SK-N-SH (cell line): ENCODE measurements at regions not wholly inside any gene's neighbourhood (a gene's known extent, or its start where the extent isn't known, plus 50 kb on each side); places are given as distances from the start of the nearest gene placed in this dataset.
A peak's percentile ranks its signal among the peaks of the same experiment; 100 is the strongest.

Experiments
- CTCF ChIA-PET: fragments of 300-600, 350-600 bp; formaldehyde crosslinking; extraction: SDS; loops from one replicate; lab custom pipeline; 2021; lab: Yijun Ruan, JAX
- POLR2A ChIA-PET: fragments of 350-600 bp; sonication (Branson Sonifier 250); formaldehyde crosslinking; extraction: SDS; loops from one replicate; lab custom pipeline; 2020; ENCODE audit warnings: antibody characterized with exemption, inconsistent platforms; lab: Yijun Ruan, JAX
- DNase-seq: peaks from one replicate; pipeline ENCODE4 v3.0.0; 2012
- H2AFZ ChIP-seq: fragments of 200-600 bp; sonication (generic); 2 replicates; pipeline ENCODE4 v1.8.1; 2016; ENCODE audit warnings: antibody characterized with exemption, mild to moderate bottlenecking, low read depth
- H3F3A ChIP-seq: fragments of 200-600 bp; sonication (generic); replicated peaks from 2 replicates; pipeline ENCODE3; 2016; ENCODE audit warnings: antibody characterized with exemption, mild to moderate bottlenecking; ENCODE audit not compliant: insufficient read depth
- H3K27ac ChIP-seq, 2 experiments: fragments of 200-500 bp in 1 of 2; fragments of 200-600 bp in 1 of 2; sonication (Bioruptor generic) in 1 of 2; sonication (generic), shearing (Covaris generic) in 1 of 2; 2 replicates each; pipeline versions ENCODE4 v1.5.1 to v1.6.1; 2014 to 2016; ENCODE audit warnings: low read depth in 2 of 2, inconsistent platforms in 1 of 2, low read length in 1 of 2, mild to moderate bottlenecking in 1 of 2, mixed read lengths in 1 of 2
- H3K27me3 ChIP-seq: fragments of 200-600 bp; sonication (generic), shearing (Covaris generic); 2 replicates; pipeline ENCODE4 v1.6.1; 2016; ENCODE audit warnings: mixed run types; ENCODE audit not compliant: insufficient read depth
- H3K36me3 ChIP-seq, 2 experiments: fragments of 200-500 bp in 1 of 2; fragments of 200-600 bp in 1 of 2; sonication (Bioruptor generic) in 1 of 2; sonication (generic) in 1 of 2; replicated peaks in 1 of 2; 2 replicates each; pipeline versions ENCODE3 to v1.5.1; 2014 to 2016; ENCODE audit warnings: low read length in 1 of 2, mild to moderate bottlenecking in 1 of 2; ENCODE audit not compliant: insufficient read depth in 2 of 2, control insufficient read depth in 1 of 2
- H3K4me1 ChIP-seq, 2 experiments: fragments of 200-500 bp in 1 of 2; fragments of 200-600 bp in 1 of 2; sonication (Bioruptor generic) in 1 of 2; sonication (generic), shearing (Covaris generic) in 1 of 2; 2 replicates each; pipeline versions ENCODE4 v1.5.1 to v1.6.1; 2014 to 2016; ENCODE audit warnings: low read depth in 1 of 2, low read length in 1 of 2, mixed run types in 1 of 2; ENCODE audit not compliant: insufficient read depth in 2 of 2, control insufficient read depth in 1 of 2
- H3K4me2 ChIP-seq: fragments of 200-600 bp; sonication (generic), shearing (Covaris generic); 2 replicates; pipeline ENCODE4 v1.6.1; 2017; ENCODE audit warnings: mixed run types
- H3K4me3 ChIP-seq, 2 experiments: fragments of 200-500 bp in 1 of 2; fragments of 200-600 bp in 1 of 2; sonication (Bioruptor generic) in 1 of 2; sonication (generic), shearing (Covaris generic) in 1 of 2; 2 replicates each; pipeline versions ENCODE4 v1.5.1 to v1.8.1; 2014 to 2016; ENCODE audit warnings: low read depth in 2 of 2, inconsistent platforms in 1 of 2, low read length in 1 of 2, mild to moderate bottlenecking in 1 of 2, mixed read lengths in 1 of 2, moderate library complexity in 1 of 2
- H3K79me2 ChIP-seq: fragments of 200-600 bp; sonication (generic); 2 replicates; pipeline ENCODE4 v1.8.1; 2017; ENCODE audit warnings: mild to moderate bottlenecking; ENCODE audit not compliant: insufficient read depth
- H3K9ac ChIP-seq: fragments of 200-600 bp; sonication (generic); 2 replicates; pipeline ENCODE4 v1.6.1; 2017; ENCODE audit warnings: mixed run types
- H3K9me2 ChIP-seq: fragments of 200-600 bp; sonication (generic); 2 replicates; pipeline ENCODE4 v1.6.1; 2017; ENCODE audit warnings: mixed run types
- H3K9me3 ChIP-seq: fragments of 200-600 bp; sonication (generic); 2 replicates; pipeline ENCODE4 v1.6.1; 2017; ENCODE audit warnings: mixed run types, mild to moderate bottlenecking, moderate library complexity
- H4K20me1 ChIP-seq: fragments of 200-600 bp; sonication (generic); 2 replicates; pipeline ENCODE4 v1.6.1; 2017; ENCODE audit warnings: mild to moderate bottlenecking, mixed run types; ENCODE audit not compliant: insufficient read depth
- EP300 ChIP-seq, 2 experiments: IDR thresholded peaks; 2 replicates each; pipeline versions ENCODE4 v1.4.0 to v1.6.1; 2012; ENCODE audit warnings: borderline replicate concordance in 1 of 2, low read depth in 1 of 2, low read length in 1 of 2
- FOXM1 ChIP-seq: IDR thresholded peaks from 2 replicates; pipeline ENCODE4 v1.4.0; 2012; ENCODE audit warnings: low read depth, mild to moderate bottlenecking
- GATA2 ChIP-seq: sonication (generic); formaldehyde crosslinking; IDR thresholded peaks from 2 replicates; pipeline ENCODE4 v1.5.0; 2020; ENCODE audit warnings: mild to moderate bottlenecking, missing genetic modification reagents
- JUND ChIP-seq: IDR thresholded peaks from 2 replicates; pipeline ENCODE4 v1.4.0; 2012
- NRF1 ChIP-seq: IDR thresholded peaks from 2 replicates; pipeline ENCODE4 v1.6.1; 2012; ENCODE audit warnings: low read depth, mild to moderate bottlenecking, low read length
- POLR2AphosphoS5 ChIP-seq: IDR thresholded peaks from 2 replicates; pipeline ENCODE4 v1.6.1; 2012; ENCODE audit warnings: low read depth, low read length
- RAD21 ChIP-seq: IDR thresholded peaks from 2 replicates; pipeline ENCODE4 v1.6.1; 2012; ENCODE audit warnings: mild to moderate bottlenecking, low read length
- RCOR1 ChIP-seq: fragments of 150-350 bp; IDR thresholded peaks from 2 replicates; pipeline ENCODE4 v1.6.1; 2017; ENCODE audit warnings: antibody characterized with exemption, low read length
- RFX5 ChIP-seq: IDR thresholded peaks from 2 replicates; pipeline ENCODE4 v1.6.1; 2012; ENCODE audit warnings: mild to moderate bottlenecking, improper control_type of control experiment, low read length
- TCF12 ChIP-seq: IDR thresholded peaks from 2 replicates; pipeline ENCODE4 v1.4.0; 2012
- YY1 ChIP-seq: IDR thresholded peaks from 2 replicates; pipeline ENCODE4 v1.4.0; 2012; ENCODE audit warnings: low read depth, mild to moderate bottlenecking
- WGBS: methylation state at CpG from one replicate; pipeline ENCODE4 v1.1.6; 2017; ENCODE audit warnings: low lambda C conversion rate; 5-methylcytosine and 5-hydroxymethylcytosine counted together
- TF ChIP-seq, protein P1 (sequence below): fragments of 150-350 bp; IDR thresholded peaks from 2 replicates; pipeline ENCODE4 v1.6.1; 2016; ENCODE audit warnings: mild to moderate bottlenecking, low read depth, low read length
- TF ChIP-seq, protein P2 (sequence below): fragments of 200-600 bp; sonication (generic); IDR thresholded peaks from 2 replicates; pipeline ENCODE4 v1.6.1; 2017; ENCODE audit warnings: antibody characterized with exemption, mild to moderate bottlenecking, moderate library complexity
- TF ChIP-seq, protein P3 (sequence below): IDR thresholded peaks from 2 replicates; pipeline ENCODE4 v1.4.0; 2012; ENCODE audit warnings: low read depth
- TF ChIP-seq, protein P4 (sequence below): IDR thresholded peaks from 2 replicates; pipeline ENCODE4 v1.6.1; 2012; ENCODE audit warnings: mild to moderate bottlenecking, low read depth, low read length, moderate library complexity

DNA sequence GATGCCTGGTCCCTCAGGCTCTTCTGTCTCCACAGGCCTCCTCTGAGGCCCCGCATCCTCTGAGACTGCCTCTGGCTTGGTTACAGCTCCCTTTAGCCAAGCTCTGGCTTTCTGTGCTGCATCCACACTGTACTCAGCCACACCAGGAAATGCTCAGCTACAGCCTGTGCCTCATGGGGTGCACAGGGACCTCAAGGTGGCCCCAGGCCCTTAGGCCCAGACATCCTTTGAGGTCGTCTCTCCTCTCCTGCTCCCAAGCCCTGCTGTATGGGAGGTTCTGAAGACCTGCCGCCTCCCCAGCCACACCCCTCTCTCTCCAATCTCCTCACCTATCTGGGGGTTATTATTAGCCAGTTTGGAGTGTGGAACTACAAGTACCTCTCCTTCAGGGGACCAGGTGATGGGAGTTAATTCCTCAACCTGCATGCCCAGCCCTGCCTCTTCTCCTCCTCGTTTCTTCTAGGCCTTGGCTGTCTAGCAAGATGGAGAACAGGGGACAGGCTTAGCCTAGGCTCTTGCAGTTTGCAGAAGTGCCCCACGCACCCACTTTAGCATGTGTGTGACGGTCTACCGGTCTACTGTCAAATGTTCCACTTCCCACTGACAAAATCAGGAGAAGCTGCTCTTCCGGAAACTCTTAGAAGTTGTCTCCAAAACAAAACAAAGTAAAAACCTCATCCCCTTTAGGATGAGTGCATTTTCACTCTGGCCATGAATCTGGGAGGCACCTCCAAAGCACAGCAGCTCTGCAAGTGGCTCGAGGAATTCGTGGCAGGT is 64.0 kb upstream of the WAC start:
- peaks cover 0 to 19% of the 10 kb centered on the region in 2 experiments; a peak in 2 of 4 replicates for H3K4me1 ChIP-seq
- H2AFZ ChIP-seq = no peak overlapping the region
- H3K9me3 ChIP-seq = no peaks in the 10 kb centered on the region
- no peaks in the 10 kb centered on the region for H3K79me2 ChIP-seq
- no peaks in the 10 kb centered on the region for H3K27me3 ChIP-seq
- no peaks in the 10 kb centered on the region for H3K36me3 ChIP-seq
- 70% methylated on average over 10 of the region's 10 CpGs for WGBS
- TF ChIP-seq FOXM1 (no peak), NRF1 (no peak), POLR2AphosphoS5 (no peak)
- TF ChIP-seq, protein P1, sequence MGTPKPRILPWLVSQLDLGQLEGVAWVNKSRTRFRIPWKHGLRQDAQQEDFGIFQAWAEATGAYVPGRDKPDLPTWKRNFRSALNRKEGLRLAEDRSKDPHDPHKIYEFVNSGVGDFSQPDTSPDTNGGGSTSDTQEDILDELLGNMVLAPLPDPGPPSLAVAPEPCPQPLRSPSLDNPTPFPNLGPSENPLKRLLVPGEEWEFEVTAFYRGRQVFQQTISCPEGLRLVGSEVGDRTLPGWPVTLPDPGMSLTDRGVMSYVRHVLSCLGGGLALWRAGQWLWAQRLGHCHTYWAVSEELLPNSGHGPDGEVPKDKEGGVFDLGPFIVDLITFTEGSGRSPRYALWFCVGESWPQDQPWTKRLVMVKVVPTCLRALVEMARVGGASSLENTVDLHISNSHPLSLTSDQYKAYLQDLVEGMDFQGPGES = no peak
- TF ChIP-seq, all 33 proteins: peak for 0
- Histone ChIP-seq H3K27ac (peak overlapping the region in 1 of 2 experiments; percentile 20; a peak in 1 of 4 replicates), H3K9ac (no peak overlapping the region), H4K20me1 (no peaks in the 10 kb centered on the region), H3K4me3 (no peak overlapping the region), H3K9me2 (no peaks in the 10 kb centered on the region), H3F3A (no peaks in the 10 kb centered on the region), H3K4me2 (no peak overlapping the region)
- ChIA-PET CTCF (interaction anchor here (0.6 to 0.9 kb wide), 3 partner anchors 29 to 1246 kb away, joined by 3 read pairs; no protein-coding TSS in a partner anchor), POLR2A (no interaction called here)
- DNase-seq = no peak

DNA sequence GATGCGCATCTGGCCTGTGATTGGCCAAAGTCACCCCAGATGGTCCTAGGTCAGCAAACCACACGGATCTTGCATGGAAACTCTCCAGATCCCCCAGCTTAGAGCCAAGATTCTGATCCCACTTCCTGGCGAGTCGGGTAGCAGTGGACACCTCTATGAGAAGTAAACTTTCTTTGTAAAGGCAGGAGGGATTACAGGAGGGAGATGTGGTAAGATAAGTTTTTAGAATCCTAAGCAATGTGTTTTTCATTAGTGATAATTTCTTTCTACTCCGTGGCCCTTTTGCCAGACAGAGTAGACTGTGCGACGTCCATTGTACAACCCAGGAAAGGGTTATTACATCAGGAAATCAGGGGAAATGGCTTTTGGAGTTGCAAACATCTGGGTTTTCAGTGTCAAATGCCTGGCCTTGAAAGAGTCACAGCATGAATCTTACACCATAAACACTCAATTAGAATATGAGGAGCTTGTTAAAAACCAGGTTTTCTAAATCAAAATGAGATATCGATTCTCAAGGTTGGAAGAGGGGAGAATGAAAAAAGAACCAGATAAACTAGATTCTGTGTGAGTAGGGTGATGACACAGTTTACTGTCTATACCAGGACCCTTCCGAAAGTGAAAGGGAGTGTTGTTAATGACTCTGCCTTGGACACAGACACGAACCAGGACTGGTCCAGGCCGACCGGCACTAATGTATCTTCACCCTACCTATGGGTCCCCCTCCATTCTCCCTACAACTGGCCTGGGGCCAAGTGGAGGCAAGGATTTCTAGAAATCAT is 61.9 kb upstream of the WAC start:
- Histone ChIP-seq H3K27ac (peak overlapping the region in 1 of 2 experiments; percentile 94; a peak in 2 of 4 replicates), H3K4me1 (peaks cover 0 to 19% of the 10 kb centered on the region in 2 experiments; a peak in 2 of 4 replicates), H3F3A (no peaks in the 10 kb centered on the region), H3K9ac (no peak overlapping the region), H3K27me3 (no peaks in the 10 kb centered on the region), H3K9me3 (no peaks in the 10 kb centered on the region), H3K4me2 (no peak overlapping the region), H3K9me2 (no peaks in the 10 kb centered on the region), H3K36me3 (no peaks in the 10 kb centered on the region), H2AFZ (no peak overlapping the region), H3K79me2 (no peaks in the 10 kb centered on the region), H4K20me1 (no peaks in the 10 kb centered on the region), H3K4me3 (no peak overlapping the region; a peak in 1 of 4 replicates)
- POLR2A ChIA-PET = interaction anchor here (1.6 kb wide), 1 partner anchor 61 kb away, joined by 4 read pairs; the partner anchor contains the start of gene WAC
- DNase-seq = peak; percentile 70
- CTCF ChIA-PET = interaction anchor here (0.6 to 1.2 kb wide), 2 partner anchors 10 to 27 kb away, joined by 4 to 5 read pairs; no protein-coding TSS in a partner anchor
- 30% methylated on average over 12 of the region's 12 CpGs for WGBS
- TF ChIP-seq RFX5 = no peak
- TF ChIP-seq EP300 (IDR thresholded peaks at IDR 0.05; ENCODE audit: borderline replicate concordance in 1 of 2, low read depth in 1 of 2, low read length in 1 of 2) = peak in 1 of 2 experiments; percentile 79; a peak in 2 of 4 replicates
- TF ChIP-seq RAD21 = 0 out of 2 replicates have a peak, but pooled peaks have one; percentile 10
- no peak for TF ChIP-seq YY1
- peak; percentile 71; the same call in 1 of the 2 replicates for TF ChIP-seq RCOR1
- peak; percentile 57; the same call in 1 of the 2 replicates for TF ChIP-seq GATA2 (CRISPR knock-in tag)
- TF ChIP-seq, protein P2, sequence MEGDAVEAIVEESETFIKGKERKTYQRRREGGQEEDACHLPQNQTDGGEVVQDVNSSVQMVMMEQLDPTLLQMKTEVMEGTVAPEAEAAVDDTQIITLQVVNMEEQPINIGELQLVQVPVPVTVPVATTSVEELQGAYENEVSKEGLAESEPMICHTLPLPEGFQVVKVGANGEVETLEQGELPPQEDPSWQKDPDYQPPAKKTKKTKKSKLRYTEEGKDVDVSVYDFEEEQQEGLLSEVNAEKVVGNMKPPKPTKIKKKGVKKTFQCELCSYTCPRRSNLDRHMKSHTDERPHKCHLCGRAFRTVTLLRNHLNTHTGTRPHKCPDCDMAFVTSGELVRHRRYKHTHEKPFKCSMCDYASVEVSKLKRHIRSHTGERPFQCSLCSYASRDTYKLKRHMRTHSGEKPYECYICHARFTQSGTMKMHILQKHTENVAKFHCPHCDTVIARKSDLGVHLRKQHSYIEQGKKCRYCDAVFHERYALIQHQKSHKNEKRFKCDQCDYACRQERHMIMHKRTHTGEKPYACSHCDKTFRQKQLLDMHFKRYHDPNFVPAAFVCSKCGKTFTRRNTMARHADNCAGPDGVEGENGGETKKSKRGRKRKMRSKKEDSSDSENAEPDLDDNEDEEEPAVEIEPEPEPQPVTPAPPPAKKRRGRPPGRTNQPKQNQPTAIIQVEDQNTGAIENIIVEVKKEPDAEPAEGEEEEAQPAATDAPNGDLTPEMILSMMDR = no peak
- TF ChIP-seq JUND = no peak
- TF ChIP-seq, protein P3, sequence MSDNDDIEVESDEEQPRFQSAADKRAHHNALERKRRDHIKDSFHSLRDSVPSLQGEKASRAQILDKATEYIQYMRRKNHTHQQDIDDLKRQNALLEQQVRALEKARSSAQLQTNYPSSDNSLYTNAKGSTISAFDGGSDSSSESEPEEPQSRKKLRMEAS = no peak
- peak; percentile 43; the same call in 1 of the 2 replicates for TF ChIP-seq TCF12
- TF ChIP-seq, protein P4, sequence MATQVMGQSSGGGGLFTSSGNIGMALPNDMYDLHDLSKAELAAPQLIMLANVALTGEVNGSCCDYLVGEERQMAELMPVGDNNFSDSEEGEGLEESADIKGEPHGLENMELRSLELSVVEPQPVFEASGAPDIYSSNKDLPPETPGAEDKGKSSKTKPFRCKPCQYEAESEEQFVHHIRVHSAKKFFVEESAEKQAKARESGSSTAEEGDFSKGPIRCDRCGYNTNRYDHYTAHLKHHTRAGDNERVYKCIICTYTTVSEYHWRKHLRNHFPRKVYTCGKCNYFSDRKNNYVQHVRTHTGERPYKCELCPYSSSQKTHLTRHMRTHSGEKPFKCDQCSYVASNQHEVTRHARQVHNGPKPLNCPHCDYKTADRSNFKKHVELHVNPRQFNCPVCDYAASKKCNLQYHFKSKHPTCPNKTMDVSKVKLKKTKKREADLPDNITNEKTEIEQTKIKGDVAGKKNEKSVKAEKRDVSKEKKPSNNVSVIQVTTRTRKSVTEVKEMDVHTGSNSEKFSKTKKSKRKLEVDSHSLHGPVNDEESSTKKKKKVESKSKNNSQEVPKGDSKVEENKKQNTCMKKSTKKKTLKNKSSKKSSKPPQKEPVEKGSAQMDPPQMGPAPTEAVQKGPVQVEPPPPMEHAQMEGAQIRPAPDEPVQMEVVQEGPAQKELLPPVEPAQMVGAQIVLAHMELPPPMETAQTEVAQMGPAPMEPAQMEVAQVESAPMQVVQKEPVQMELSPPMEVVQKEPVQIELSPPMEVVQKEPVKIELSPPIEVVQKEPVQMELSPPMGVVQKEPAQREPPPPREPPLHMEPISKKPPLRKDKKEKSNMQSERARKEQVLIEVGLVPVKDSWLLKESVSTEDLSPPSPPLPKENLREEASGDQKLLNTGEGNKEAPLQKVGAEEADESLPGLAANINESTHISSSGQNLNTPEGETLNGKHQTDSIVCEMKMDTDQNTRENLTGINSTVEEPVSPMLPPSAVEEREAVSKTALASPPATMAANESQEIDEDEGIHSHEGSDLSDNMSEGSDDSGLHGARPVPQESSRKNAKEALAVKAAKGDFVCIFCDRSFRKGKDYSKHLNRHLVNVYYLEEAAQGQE = no peak
